Endothelial cell of umbilical vein (primary cell): ENCODE measurements at regions not wholly inside any gene's neighbourhood (a gene's known extent, or its start where the extent isn't known, plus 50 kb on each side); places are given as distances from the start of the nearest gene placed in this dataset.

Experiments used
- BruUV-seq: library from RNA; stranded (reverse); fragments of 400-500 nt; replicated peaks from 2 replicates; lab custom pipeline; 2021; lab: Mats Ljungman, UMichigan
- CTCF ChIA-PET: fragments of 300-600, 350-600 bp; sonication (Branson Sonifier 250); formaldehyde crosslinking; loops from one replicate; lab custom pipeline; 2021; ENCODE audit warnings: antibody characterized with exemption, inconsistent platforms; lab: Charles Lee
- POLR2A ChIA-PET: fragments of 300-600, 350-600 bp; sonication (Branson Sonifier 250); formaldehyde crosslinking; loops from one replicate; lab custom pipeline; 2021; ENCODE audit warnings: antibody characterized with exemption, inconsistent platforms; lab: Charles Lee
- DNase-seq: peaks from one replicate; pipeline ENCODE4 v3.0.0-alpha.2; 2011; ENCODE audit warnings: low read depth, low spot score
- FAIRE-seq: peaks from 2 replicates; lab custom pipeline; 2011; peaks lifted over from hg19 to GRCh38; lab: Jason Lieb, UNC
- H2AFZ ChIP-seq: 2 replicates; pipeline ENCODE4 v1.6.0; 2012; ENCODE audit warnings: low read depth, low read length, control low read depth, inconsistent platforms
- H3K27ac ChIP-seq: 2 replicates; pipeline ENCODE4 v1.5.1; 2011; ENCODE audit warnings: low read depth, mild to moderate bottlenecking, control low read depth, low read length, moderate library complexity; ENCODE audit not compliant: insufficient read depth
- H3K27me3 ChIP-seq, 2 experiments: 2 replicates each; pipeline versions ENCODE4 v1.6.0 to v1.6.1; 2011; ENCODE audit warnings: low read length in 2 of 2, mixed read lengths in 1 of 2; ENCODE audit not compliant: control insufficient read depth in 2 of 2, insufficient read depth in 2 of 2
- H3K36me3 ChIP-seq, 2 experiments: 2 replicates in 1 of 2; 3 replicates in 1 of 2; pipeline ENCODE4 v1.5.1; 2011; ENCODE audit warnings: low read length in 2 of 2, mild to moderate bottlenecking in 1 of 2, moderate library complexity in 1 of 2; ENCODE audit not compliant: control insufficient read depth in 2 of 2, insufficient read depth in 2 of 2; ENCODE audit errors: extremely low read depth in 1 of 2
- H3K4me1 ChIP-seq: 3 replicates; pipeline ENCODE4 v1.5.1; 2011; ENCODE audit warnings: mild to moderate bottlenecking, low read length; ENCODE audit not compliant: control insufficient read depth, insufficient read depth; ENCODE audit errors: extremely low read depth
- H3K4me2 ChIP-seq: 2 replicates; pipeline ENCODE4 v1.6.1; 2011; ENCODE audit warnings: low read length, control low read depth, mixed read lengths; ENCODE audit not compliant: insufficient read depth
- H3K4me3 ChIP-seq, 3 experiments: fragments of 200-600 bp in 1 of 3; sonication (generic), shearing (Covaris generic) in 1 of 3; replicated peaks in 1 of 3; 2 replicates each; pipeline ENCODE4 v1.5.1; 2011 to 2016; ENCODE audit warnings: control low read depth in 3 of 3, low read length in 3 of 3, mild to moderate bottlenecking in 2 of 3, inconsistent platforms in 1 of 3, low read depth in 1 of 3, moderate library complexity in 1 of 3; ENCODE audit not compliant: insufficient read depth in 1 of 3
- H3K79me2 ChIP-seq: 2 replicates; pipeline ENCODE4 v1.6.0; 2012; ENCODE audit warnings: low read length, inconsistent platforms; ENCODE audit not compliant: control insufficient read depth, insufficient read depth
- H3K9ac ChIP-seq: replicated peaks from 2 replicates; pipeline ENCODE3; 2011; ENCODE audit warnings: low read length, control low read depth; ENCODE audit not compliant: insufficient read depth; ENCODE audit errors: extremely low read depth
- H3K9me1 ChIP-seq: replicated peaks from 3 replicates; pipeline ENCODE4 v1.6.0; 2011; ENCODE audit warnings: mild to moderate bottlenecking, low read length; ENCODE audit not compliant: control insufficient read depth, insufficient read depth; ENCODE audit errors: extremely low read depth
- H3K9me3 ChIP-seq: replicated peaks from 2 replicates; pipeline ENCODE4 v1.5.1; 2012; ENCODE audit warnings: low read length, inconsistent platforms; ENCODE audit not compliant: control insufficient read depth, insufficient read depth
- H4K20me1 ChIP-seq: replicated peaks from 2 replicates; pipeline ENCODE3; 2011; ENCODE audit warnings: mild to moderate bottlenecking, low read length; ENCODE audit not compliant: control insufficient read depth, insufficient read depth; ENCODE audit errors: extremely low read depth
- CTCF ChIP-seq, 2 donors: IDR thresholded peaks; 1 replicate in 1 of 2; 2 replicates in 1 of 2; pipeline ENCODE4 v1.5.1; 2011; ENCODE audit warnings: low read length in 2 of 2, mild to moderate bottlenecking in 2 of 2, moderate library complexity in 2 of 2, control low read depth in 1 of 2, inconsistent platforms in 1 of 2, low read depth in 1 of 2; ENCODE audit not compliant: insufficient read depth in 1 of 2; ENCODE audit errors: extremely low read depth in 1 of 2
- FOS ChIP-seq: IDR thresholded peaks from 2 replicates; pipeline ENCODE4 v1.6.1; 2011; ENCODE audit warnings: mild to moderate bottlenecking, low read length, moderate library complexity, borderline replicate concordance; ENCODE audit not compliant: insufficient read depth
- GATA2 ChIP-seq: IDR thresholded peaks from 2 replicates; pipeline ENCODE4 v1.7.0; 2011; ENCODE audit warnings: low read depth, mild to moderate bottlenecking, moderate library complexity, mixed read lengths, low read length; ENCODE audit not compliant: insufficient read length, insufficient read depth
- JUN ChIP-seq: IDR thresholded peaks from 2 replicates; pipeline ENCODE4 v1.6.1; 2011; ENCODE audit warnings: borderline replicate concordance, low read depth; ENCODE audit not compliant: insufficient read length, insufficient read depth
- MYC ChIP-seq: IDR thresholded peaks from one replicate; pipeline ENCODE4 v1.6.1; 2011; ENCODE audit warnings: mild to moderate bottlenecking, low read depth, low read length
- POLR2AphosphoS5 ChIP-seq: IDR thresholded peaks from 2 replicates; pipeline ENCODE4 v1.6.1; 2012; ENCODE audit warnings: low read depth, mild to moderate bottlenecking, control low read depth, low read length, moderate library complexity; ENCODE audit not compliant: insufficient read depth
- dilution Hi-C: fragments of 300-500 bp; cut with MboI; formaldehyde crosslinking; loops from one replicate; pipeline ENCODE4 v1.15.0; 2019; ENCODE audit warnings: low sequenced_read_pairs; ENCODE audit not compliant: extremely low pct_ligation_motif_present
- intact Hi-C: fragments of 100-400 bp; cut with micrococcal nuclease; formaldehyde crosslinking; loops from one replicate; pipeline ENCODE4 v1.10.0; 2022
- TF ChIP-seq, protein P1 (sequence below): IDR thresholded peaks from 2 replicates; pipeline ENCODE4 v1.6.1; 2011; ENCODE audit not compliant: insufficient read depth, insufficient read length

DNA sequence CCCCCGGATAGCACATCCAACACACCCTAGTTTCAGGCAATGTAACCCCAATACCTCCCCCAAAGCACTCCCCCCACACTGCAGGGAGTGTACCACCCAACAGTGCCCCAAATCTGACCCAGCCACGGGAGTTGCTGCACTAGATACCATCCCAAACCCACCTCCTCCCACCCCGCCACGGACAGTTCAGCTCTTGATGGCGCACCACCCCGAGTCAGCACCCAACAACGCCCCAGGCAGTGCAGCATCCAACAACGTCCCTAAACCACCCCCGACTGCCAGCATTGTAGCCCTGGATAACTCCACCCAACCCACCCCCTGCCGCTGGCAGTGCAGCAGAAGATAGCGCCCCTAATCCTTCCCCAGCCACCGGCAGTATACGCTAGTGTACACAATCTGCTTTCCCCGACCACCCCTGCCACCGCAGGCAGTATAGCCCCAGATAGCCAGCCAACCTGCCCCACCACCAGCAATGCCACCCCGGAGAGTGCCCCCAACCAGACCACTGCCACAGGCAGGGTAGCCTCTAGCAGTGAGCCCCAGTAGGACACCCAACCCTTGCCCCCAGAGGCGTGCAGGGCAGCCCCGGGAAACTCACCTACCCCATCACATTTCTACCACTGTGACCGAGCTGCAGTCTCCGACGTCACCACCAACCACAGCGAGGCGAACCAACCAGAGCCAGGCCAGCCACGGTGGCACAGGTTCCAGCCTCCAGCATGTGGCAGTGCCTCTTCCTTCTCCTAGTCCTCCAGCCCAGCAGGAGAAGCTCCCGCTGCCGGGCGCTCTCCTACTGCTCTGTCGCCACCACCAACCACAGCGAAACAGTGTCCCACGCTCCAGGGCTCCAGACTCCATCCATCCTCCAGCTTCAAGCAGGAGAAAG is 178.1 kb downstream of the POTEB3 start:
- Histone ChIP-seq H3K4me1 (no peaks in the 10 kb centered on the region), H3K27me3 (no peaks in the 10 kb centered on the region), H3K9me3 (peaks cover 16% of the 10 kb centered on the region), H4K20me1 (no peaks in the 10 kb centered on the region), H3K79me2 (no peaks in the 10 kb centered on the region), H3K9ac (no peak overlapping the region), H3K36me3 (no peaks in the 10 kb centered on the region), H3K4me2 (no peak overlapping the region), H3K9me1 (no peaks in the 10 kb centered on the region), H3K4me3 (no peak overlapping the region), H3K27ac (no peak overlapping the region), H2AFZ (no peak overlapping the region)
- FAIRE-seq (no peak), DNase-seq (no peak)
- POLR2A ChIA-PET: no interaction called here
- dilution Hi-C loops (no loop called here), intact Hi-C loops (no loop called here)
- CTCF ChIA-PET: no interaction called here
- TF ChIP-seq MYC (no peak), POLR2AphosphoS5 (no peak), FOS (no peak), JUN (no peak), GATA2 (no peak), CTCF (IDR thresholded peaks at IDR 0.05; ENCODE audit: extremely low read depth in 1 of 2, insufficient read depth in 1 of 2, low read depth in 1 of 2, low read length in 2 of 2) (no peak)
- TF ChIP-seq, protein P1, sequence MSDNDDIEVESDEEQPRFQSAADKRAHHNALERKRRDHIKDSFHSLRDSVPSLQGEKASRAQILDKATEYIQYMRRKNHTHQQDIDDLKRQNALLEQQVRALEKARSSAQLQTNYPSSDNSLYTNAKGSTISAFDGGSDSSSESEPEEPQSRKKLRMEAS: no peak
- BruUV-seq: no TSS peak
